Choroid plexus epithelial cell (primary cell): ENCODE measurements at regions not wholly inside any gene's neighbourhood (a gene's known extent, or its start where the extent isn't known, plus 50 kb on each side); places are given as distances from the start of the nearest gene placed in this dataset.

Source experiments
- DNase-seq: peaks from one replicate; pipeline ENCODE4 v3.0.0-alpha.2; 2010; ENCODE audit warnings: low read depth
- H3K4me3 ChIP-seq: 2 replicates; pipeline ENCODE4 v1.5.1; 2011; ENCODE audit warnings: low read depth, mild to moderate bottlenecking, control low read depth, low read length, moderate library complexity
- CTCF ChIP-seq: conservative IDR thresholded peaks from 2 replicates; pipeline ENCODE4 v1.5.1; 2011; ENCODE audit warnings: low read depth, mild to moderate bottlenecking, control low read depth, inconsistent platforms, low read length, moderate library complexity

DNA sequence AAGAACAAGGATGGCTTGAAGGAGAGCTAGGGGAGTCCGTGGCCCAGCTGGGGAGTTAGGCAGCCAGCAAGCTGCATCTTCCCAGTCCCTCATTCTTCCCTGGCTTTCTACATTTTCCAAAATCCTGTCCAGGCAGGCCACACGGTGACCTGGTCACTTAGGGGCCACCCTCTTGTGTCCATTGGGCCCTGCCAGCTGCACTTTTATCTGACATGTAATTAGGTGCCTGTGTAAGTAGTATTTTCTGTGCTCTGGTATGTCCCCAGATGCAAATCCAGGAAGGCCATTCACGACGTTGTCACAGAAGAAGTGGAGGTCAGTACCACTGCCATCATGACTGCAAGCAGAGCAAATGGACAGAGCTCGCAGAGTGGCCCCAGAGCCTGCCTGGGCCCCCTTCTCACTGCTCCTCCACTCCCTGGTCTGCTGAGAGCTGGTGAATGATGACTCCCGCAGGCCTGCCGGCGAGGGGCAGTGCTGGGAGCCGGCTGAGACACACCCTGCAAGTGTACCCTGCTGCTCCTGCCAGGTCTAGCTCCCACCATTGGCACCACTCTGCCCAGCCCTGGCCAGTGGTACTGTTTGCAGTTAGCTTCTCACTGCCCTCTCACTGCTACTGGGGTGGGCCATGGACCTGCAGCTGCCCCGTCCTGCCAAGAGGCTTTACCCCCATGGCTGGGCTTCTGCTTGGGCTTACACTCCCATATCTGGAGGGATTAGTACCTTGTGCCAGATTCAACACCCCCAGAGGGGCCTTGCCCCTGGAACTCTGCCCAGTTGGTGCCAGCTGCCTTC, 98.2 kb downstream of the GLRX3 start:
- no peak for TF ChIP-seq CTCF
- H3K4me3 ChIP-seq = no peak overlapping the region
- DNase-seq = no peak

- DNase-seq = no peak
- H3K4me3 ChIP-seq = no peak overlapping the region
- no peak for TF ChIP-seq CTCF
Observed at GRCh38 chr10:130236711-130237110, 100.5 kb downstream of the GLRX3 start.

DNA sequence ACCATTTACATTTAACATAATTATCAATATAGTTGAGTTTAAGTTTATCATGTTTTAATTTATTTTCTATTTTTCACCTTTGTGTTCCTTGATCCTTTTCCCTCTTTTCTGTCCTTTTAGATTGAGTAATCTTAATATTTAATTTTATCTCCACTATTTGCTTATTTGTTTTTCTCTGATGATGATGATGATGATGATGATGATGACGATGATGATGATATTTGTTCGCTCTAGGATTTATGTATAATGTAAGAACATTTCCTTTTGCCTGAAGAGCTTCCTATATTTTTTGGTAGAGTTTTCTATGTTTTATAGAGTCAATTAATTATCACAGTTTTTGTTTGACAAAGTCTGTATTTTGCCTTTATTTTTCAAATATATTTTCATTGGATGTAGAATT, 104.2 kb downstream of the GLRX3 start:
- no peak for TF ChIP-seq CTCF
- DNase-seq = no peak
- no peak overlapping the region for H3K4me3 ChIP-seq

DNA sequence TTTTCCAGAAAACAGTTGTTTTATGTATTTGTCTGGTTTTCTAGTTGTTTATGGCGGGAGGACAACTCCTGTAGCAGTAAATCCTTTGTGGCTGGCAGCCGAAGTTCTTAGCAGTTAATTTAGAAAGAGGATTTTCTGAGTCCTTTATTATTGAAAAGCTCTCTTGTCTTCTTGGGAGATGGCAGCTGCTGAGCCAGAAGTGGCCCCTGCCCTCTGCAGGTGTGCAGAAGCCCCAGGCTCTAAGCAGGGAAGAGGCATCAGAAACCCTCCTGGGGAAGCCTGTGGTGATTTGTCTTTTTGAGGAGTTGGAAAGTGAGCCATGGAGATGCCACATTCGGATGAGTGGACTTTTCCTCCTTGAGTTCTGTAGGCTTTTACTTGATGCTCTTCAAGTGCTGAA, 106.3 kb downstream of the GLRX3 start:
- no peak for DNase-seq
- no peak for TF ChIP-seq CTCF

DNA sequence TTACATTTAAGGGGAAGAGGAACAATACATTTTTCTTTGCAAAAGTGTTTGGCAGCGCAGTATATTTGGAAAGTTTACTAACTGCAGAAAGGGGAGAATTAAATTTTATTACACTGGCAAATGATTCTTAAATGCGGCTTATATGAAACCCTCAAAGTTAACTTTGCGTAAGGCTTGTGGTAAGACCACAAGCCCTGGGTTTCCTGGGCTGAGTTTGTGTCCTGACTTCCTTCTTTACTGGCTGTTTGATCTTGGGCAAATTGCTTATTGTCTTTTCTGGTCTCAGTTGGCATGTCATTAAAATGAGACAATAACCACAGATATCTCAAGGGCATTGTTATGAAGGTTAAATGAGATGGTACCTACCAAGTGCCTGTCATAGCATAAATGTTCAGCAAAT, 106.8 kb downstream of the GLRX3 start:
- TF ChIP-seq CTCF = no peak
- no peak for DNase-seq
- H3K4me3 ChIP-seq = no peak overlapping the region

More for the DNA sequence above, 106.3 kb downstream of the GLRX3 start:
- no peak overlapping the region for H3K4me3 ChIP-seq

- H3K4me3 ChIP-seq = no peak overlapping the region
- no peak for DNase-seq
- no peak for TF ChIP-seq CTCF
Observed at GRCh38 chr10:130244031-130244927, 108.1 kb downstream of the GLRX3 start.
